ENCODE measurements at regions not wholly inside any gene's neighbourhood (a gene's known extent, or its start where the extent isn't known, plus 50 kb on each side); places are given as distances from the start of the nearest gene placed in this dataset.

DNA sequence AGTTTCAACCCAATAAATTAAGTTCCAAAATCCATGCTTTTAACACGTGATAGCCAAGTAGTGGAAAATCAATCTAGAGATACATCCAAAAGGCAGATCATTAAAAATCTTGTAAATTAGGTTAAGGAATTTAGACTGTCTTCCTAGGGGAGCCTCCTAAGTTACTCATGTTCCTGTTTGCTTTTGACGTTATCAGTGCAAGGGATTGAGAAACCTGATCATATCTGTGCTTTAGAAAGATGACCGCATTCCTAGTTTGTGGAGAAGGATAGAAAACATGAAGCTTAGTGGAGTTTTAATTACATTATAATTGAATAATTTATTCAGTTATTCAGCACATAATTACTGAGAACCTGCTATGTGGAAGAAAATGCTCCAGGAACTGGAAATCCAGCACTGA is 251.0 kb upstream of the ARGLU1 start:
- no peak for TF ChIP-seq EP300 (conservative IDR thresholded peaks at IDR 0.05; ENCODE audit: poor library complexity, severe bottlenecking)
- TF ChIP-seq, protein P1, sequence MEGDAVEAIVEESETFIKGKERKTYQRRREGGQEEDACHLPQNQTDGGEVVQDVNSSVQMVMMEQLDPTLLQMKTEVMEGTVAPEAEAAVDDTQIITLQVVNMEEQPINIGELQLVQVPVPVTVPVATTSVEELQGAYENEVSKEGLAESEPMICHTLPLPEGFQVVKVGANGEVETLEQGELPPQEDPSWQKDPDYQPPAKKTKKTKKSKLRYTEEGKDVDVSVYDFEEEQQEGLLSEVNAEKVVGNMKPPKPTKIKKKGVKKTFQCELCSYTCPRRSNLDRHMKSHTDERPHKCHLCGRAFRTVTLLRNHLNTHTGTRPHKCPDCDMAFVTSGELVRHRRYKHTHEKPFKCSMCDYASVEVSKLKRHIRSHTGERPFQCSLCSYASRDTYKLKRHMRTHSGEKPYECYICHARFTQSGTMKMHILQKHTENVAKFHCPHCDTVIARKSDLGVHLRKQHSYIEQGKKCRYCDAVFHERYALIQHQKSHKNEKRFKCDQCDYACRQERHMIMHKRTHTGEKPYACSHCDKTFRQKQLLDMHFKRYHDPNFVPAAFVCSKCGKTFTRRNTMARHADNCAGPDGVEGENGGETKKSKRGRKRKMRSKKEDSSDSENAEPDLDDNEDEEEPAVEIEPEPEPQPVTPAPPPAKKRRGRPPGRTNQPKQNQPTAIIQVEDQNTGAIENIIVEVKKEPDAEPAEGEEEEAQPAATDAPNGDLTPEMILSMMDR (IDR thresholded peaks at IDR 0.05; ENCODE audit: poor library complexity, severe bottlenecking), result no peak
- TF ChIP-seq EZH2 (IDR thresholded peaks at IDR 0.05; ENCODE audit: borderline replicate concordance, insufficient read depth, low read length, poor library complexity, severe bottlenecking), result no peak
- no peak for TF ChIP-seq RAD21 (conservative IDR thresholded peaks at IDR 0.05)
- no peak for TF ChIP-seq TAF1 (IDR thresholded peaks at IDR 0.05; ENCODE audit: low read depth)
- no peak for TF ChIP-seq SMC3 (conservative IDR thresholded peaks at IDR 0.05; ENCODE audit: poor library complexity)
- no peak for TF ChIP-seq MXI1 (conservative IDR thresholded peaks at IDR 0.05; ENCODE audit: poor library complexity, severe bottlenecking)
- TF ChIP-seq, protein P2, sequence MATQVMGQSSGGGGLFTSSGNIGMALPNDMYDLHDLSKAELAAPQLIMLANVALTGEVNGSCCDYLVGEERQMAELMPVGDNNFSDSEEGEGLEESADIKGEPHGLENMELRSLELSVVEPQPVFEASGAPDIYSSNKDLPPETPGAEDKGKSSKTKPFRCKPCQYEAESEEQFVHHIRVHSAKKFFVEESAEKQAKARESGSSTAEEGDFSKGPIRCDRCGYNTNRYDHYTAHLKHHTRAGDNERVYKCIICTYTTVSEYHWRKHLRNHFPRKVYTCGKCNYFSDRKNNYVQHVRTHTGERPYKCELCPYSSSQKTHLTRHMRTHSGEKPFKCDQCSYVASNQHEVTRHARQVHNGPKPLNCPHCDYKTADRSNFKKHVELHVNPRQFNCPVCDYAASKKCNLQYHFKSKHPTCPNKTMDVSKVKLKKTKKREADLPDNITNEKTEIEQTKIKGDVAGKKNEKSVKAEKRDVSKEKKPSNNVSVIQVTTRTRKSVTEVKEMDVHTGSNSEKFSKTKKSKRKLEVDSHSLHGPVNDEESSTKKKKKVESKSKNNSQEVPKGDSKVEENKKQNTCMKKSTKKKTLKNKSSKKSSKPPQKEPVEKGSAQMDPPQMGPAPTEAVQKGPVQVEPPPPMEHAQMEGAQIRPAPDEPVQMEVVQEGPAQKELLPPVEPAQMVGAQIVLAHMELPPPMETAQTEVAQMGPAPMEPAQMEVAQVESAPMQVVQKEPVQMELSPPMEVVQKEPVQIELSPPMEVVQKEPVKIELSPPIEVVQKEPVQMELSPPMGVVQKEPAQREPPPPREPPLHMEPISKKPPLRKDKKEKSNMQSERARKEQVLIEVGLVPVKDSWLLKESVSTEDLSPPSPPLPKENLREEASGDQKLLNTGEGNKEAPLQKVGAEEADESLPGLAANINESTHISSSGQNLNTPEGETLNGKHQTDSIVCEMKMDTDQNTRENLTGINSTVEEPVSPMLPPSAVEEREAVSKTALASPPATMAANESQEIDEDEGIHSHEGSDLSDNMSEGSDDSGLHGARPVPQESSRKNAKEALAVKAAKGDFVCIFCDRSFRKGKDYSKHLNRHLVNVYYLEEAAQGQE (IDR thresholded peaks at IDR 0.05; ENCODE audit: borderline replicate concordance), result no peak

Data from neural cell (in vitro differentiated cells).